RWPE2 (cell line): ENCODE measurements at regions not wholly inside any gene's neighbourhood (a gene's known extent, or its start where the extent isn't known, plus 50 kb on each side); places are given as distances from the start of the nearest gene placed in this dataset.
"Not testable (repeated sequence)": the region's sequence is repeated elsewhere in the genome, so short reads cannot be mapped to it uniquely, and the experiment has no call there.

Experiments used
- ATAC-seq: fragments of 200-7000 bp; cut with Tn5 transposase; 3 replicates; pipeline ENCODE4 v1.9.1; 2021; ENCODE audit warnings: low read depth
- DNase-seq: peaks from one replicate; pipeline ENCODE4 v3.0.0-alpha.2; 2020; ENCODE audit warnings: low spot score
- H3K27ac ChIP-seq: fragments of 450-650 bp; 2 replicates; pipeline ENCODE4 v1.5.1; 2017; ENCODE audit warnings: mild to moderate bottlenecking; ENCODE audit not compliant: poor library complexity, severe bottlenecking
- H3K27me3 ChIP-seq: fragments of 250-450 bp; sonication (Bioruptor Pico); 2 replicates; pipeline ENCODE4 v1.5.1; 2021; ENCODE audit warnings: mild to moderate bottlenecking, moderate library complexity; ENCODE audit not compliant: insufficient read depth, poor library complexity, severe bottlenecking
- H3K36me3 ChIP-seq: fragments of 250-450 bp; sonication (Bioruptor Pico); 2 replicates; pipeline ENCODE4 v1.5.1; 2020; ENCODE audit warnings: low read depth, mild to moderate bottlenecking, moderate library complexity
- H3K4me1 ChIP-seq: fragments of 250-450 bp; sonication (Bioruptor Pico); 2 replicates; pipeline ENCODE4 v1.5.1; 2021; ENCODE audit warnings: mild to moderate bottlenecking, moderate library complexity; ENCODE audit not compliant: insufficient read depth, poor library complexity, severe bottlenecking
- H3K4me3 ChIP-seq: fragments of 250-450 bp; sonication (Bioruptor Pico); 2 replicates; pipeline ENCODE4 v1.5.1; 2021; ENCODE audit warnings: mild to moderate bottlenecking, moderate library complexity; ENCODE audit not compliant: severe bottlenecking
- H3K9me3 ChIP-seq: fragments of 250-450 bp; sonication (Bioruptor Pico); 2 replicates; pipeline ENCODE4 v1.5.1; 2021; ENCODE audit warnings: mild to moderate bottlenecking, moderate library complexity; ENCODE audit not compliant: severe bottlenecking
- TF ChIP-seq, protein P1 (sequence below): fragments of 450-650 bp; IDR thresholded peaks from one replicate; pipeline ENCODE4 v1.5.1; 2017; ENCODE audit warnings: mild to moderate bottlenecking, moderate library complexity; ENCODE audit not compliant: poor library complexity, severe bottlenecking

DNA sequence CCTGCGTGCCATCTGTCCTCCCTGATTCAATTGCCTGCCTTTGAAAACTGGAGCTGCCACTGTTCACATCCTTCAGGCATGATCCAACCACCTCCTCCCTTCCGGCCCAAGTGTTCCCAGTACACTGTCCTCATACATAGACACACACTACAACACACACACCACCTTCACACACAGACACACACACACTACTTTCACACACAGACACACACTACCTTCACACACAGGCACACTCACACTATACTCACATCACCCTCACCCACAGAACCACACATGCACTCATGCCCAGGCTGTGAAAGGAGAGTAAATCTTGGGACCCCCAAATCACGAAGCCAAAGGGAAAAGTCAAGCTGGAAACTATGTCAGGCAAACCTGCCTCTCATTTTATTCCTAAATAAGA is 109.4 kb upstream of the MYLIP start:
- Histone ChIP-seq H3K4me3 (no peak overlapping the region), H3K4me1 (no peaks in the 10 kb centered on the region), H3K27ac (no peak overlapping the region), H3K36me3 (no peaks in the 10 kb centered on the region), H3K9me3 (no peaks in the 10 kb centered on the region), H3K27me3 (no peaks in the 10 kb centered on the region)
- ATAC-seq (no peak), DNase-seq (no peak)
- TF ChIP-seq, protein P1, sequence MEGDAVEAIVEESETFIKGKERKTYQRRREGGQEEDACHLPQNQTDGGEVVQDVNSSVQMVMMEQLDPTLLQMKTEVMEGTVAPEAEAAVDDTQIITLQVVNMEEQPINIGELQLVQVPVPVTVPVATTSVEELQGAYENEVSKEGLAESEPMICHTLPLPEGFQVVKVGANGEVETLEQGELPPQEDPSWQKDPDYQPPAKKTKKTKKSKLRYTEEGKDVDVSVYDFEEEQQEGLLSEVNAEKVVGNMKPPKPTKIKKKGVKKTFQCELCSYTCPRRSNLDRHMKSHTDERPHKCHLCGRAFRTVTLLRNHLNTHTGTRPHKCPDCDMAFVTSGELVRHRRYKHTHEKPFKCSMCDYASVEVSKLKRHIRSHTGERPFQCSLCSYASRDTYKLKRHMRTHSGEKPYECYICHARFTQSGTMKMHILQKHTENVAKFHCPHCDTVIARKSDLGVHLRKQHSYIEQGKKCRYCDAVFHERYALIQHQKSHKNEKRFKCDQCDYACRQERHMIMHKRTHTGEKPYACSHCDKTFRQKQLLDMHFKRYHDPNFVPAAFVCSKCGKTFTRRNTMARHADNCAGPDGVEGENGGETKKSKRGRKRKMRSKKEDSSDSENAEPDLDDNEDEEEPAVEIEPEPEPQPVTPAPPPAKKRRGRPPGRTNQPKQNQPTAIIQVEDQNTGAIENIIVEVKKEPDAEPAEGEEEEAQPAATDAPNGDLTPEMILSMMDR = no peak

DNA sequence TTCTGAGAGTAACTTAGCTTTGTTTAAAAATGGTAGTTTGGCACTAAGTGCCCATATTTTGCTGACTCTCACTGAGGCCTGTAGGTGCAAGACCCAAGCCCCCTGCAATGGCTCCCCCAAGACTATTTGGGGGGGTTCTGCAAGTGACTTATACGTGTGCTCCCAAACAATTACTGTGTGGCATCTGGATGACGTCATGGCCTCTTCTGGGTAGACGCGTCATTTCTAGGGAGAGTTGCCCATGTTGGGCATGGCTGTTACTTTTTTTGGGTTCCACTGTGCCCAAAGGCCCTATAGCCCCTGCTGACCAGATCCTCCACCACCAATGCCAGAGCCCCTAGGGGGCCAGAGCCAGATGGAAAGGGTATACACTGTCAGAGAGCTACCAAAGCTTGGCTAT is 110.3 kb upstream of the MYLIP start:
- Histone ChIP-seq H3K27ac (no peak overlapping the region), H3K27me3 (no peaks in the 10 kb centered on the region), H3K4me1 (no peaks in the 10 kb centered on the region), H3K36me3 (no peaks in the 10 kb centered on the region), H3K4me3 (no peak overlapping the region), H3K9me3 (no peaks in the 10 kb centered on the region)
- DNase-seq (no peak), ATAC-seq (no peak)
- TF ChIP-seq, protein P1 = no peak

DNA sequence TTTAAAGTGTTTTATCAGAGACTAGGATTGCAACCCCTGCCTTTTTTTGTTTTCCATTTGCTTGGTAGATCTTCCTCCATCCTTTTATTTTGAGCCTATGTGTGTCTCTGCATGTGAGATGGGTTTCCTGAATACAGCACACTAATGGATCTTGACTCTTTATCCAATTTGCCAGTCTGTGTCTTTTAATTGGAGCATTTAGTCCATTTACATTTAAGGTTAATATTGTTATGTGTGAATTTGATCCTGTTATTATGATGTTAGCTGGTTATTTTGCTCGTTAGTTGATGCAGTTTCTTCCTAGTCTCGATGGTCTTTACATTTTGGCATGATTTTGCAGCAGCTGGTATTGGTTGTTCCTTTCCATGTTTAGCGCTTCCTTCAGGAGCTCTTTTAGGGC is 114.6 kb upstream of the MYLIP start:
- not testable (repeated sequence) for H3K27ac ChIP-seq, H3K4me3 ChIP-seq, H3K9me3 ChIP-seq, H3K4me1 ChIP-seq, DNase-seq, ATAC-seq, H3K27me3 ChIP-seq, H3K36me3 ChIP-seq

DNA sequence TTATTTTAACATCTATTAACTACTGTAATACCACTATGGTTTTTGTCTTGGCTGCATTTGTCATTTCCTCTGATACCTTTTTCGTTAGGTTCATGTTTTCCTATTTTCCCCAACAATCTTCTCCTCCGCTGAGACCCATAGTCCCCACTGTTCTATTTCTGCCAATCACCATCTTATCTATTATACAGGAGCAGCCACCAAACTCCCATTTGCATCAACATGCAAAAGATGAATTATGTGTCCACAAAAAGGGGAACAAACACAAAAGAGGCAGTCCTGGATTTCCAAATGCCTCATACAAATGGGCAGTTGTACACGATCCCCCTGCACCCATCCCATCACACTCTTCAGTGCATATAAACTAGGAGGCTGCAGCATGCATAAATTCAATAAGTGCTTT is 121.7 kb upstream of the MYLIP start:
- ATAC-seq = no peak
- Histone ChIP-seq H3K36me3 (no peaks in the 10 kb centered on the region), H3K27ac (no peak overlapping the region), H3K4me1 (no peaks in the 10 kb centered on the region), H3K4me3 (no peak overlapping the region), H3K9me3 (no peaks in the 10 kb centered on the region), H3K27me3 (peaks cover 6% of the 10 kb centered on the region)
- no peak for DNase-seq
- TF ChIP-seq, protein P1 = no peak

DNA sequence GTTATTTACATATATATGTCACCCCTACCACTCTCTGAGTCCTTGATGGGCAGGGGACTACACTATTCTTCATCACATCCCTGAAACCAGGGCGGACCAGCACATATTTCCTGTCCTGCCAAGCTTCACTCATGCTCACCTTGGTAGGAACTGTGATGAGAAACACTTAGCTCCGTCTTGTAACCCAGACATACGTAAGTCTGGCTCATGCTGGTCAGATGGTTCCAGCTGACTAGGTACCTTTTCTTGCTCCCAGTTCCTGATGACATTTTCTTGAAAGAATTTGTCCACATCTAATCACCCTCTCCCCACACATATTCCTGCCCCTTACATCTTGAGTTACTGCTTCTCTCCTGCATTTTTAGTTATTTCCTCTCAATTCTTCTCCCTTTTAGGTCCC is 122.2 kb upstream of the MYLIP start:
- no peak for DNase-seq
- Histone ChIP-seq H3K4me1 (no peaks in the 10 kb centered on the region), H3K4me3 (no peak overlapping the region), H3K27me3 (peaks cover 6% of the 10 kb centered on the region), H3K9me3 (no peaks in the 10 kb centered on the region), H3K27ac (no peak overlapping the region), H3K36me3 (no peaks in the 10 kb centered on the region)
- no peak for ATAC-seq
- TF ChIP-seq, protein P1 = no peak
